ENCODE measurements at regions not wholly inside any gene's neighbourhood (a gene's known extent, or its start where the extent isn't known, plus 50 kb on each side); places are given as distances from the start of the nearest gene placed in this dataset.

DNA sequence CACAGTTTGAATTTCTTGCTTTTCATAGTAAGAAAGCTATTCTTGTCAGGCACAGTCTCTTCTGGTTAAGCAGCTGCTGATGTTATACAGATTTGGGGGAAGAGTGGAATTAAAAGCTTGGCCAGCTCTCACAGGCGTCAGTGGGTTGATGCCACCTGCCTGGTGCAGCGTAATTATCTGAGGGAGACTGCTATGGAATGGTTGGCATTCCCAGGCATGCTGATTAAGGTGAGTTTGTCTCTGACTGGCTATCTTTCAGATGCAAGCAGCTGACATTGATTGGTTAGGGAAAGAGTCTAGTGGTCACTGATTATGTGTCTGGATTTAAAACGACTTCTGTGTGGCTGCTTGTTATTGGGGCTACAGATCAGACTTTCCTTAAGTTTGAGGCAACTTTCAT, 948.4 kb downstream of the UQCRFS1 start:
- TF ChIP-seq POLR2AphosphoS5 (IDR thresholded peaks at IDR 0.05; ENCODE audit: low read depth, low read length), result no peak
- TF ChIP-seq POLR2A (IDR thresholded peaks at IDR 0.05; ENCODE audit: low read depth, low read length), result no peak

All from GM12891 (cell line).